ENCODE measurements at regions not wholly inside any gene's neighbourhood (a gene's known extent, or its start where the extent isn't known, plus 50 kb on each side); places are given as distances from the start of the nearest gene placed in this dataset.

DNA sequence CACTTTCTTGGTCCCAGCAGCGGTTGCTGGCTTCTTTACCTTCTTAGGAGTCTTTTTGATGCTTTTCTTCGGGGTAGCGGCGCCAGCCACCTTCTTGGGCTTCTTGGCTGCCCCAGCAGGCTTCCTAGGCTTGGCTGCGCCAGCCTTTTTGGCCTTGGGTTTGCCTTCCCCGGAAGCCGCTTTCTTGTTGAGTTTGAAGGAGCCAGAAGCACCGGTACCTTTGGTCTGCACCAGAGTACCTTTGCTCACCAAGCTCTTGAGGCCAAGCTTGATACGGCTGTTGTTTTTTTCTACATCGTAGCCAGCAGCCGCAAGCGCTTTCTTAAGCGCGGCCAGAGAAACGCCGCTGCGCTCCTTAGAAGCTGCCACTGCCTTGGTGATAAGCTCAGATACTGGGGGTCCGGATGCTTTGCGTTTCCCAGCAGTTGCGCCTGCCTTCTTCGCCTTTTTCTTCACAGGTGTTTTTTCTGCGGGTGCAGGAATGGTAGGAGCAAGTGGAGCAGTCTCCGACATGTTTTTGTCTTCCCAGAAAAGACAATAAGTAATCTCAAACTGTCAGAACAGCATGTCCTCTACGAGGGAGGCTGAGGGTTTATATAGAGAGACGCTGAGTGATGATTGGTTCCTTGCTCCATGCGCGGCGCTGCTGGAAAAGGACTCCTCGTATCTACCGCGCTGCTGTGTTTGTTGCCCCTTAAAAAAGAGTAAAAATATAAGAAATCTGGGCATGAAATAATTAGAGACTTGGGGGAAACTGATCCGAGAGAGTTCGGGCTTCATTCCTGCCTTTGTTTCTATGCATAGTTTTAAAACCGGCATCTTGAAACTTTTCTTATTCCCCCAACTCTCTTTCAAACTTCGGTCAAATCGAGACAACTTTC lies 130.3 kb upstream of the BTN3A2 start:
- TF ChIP-seq, protein P1, sequence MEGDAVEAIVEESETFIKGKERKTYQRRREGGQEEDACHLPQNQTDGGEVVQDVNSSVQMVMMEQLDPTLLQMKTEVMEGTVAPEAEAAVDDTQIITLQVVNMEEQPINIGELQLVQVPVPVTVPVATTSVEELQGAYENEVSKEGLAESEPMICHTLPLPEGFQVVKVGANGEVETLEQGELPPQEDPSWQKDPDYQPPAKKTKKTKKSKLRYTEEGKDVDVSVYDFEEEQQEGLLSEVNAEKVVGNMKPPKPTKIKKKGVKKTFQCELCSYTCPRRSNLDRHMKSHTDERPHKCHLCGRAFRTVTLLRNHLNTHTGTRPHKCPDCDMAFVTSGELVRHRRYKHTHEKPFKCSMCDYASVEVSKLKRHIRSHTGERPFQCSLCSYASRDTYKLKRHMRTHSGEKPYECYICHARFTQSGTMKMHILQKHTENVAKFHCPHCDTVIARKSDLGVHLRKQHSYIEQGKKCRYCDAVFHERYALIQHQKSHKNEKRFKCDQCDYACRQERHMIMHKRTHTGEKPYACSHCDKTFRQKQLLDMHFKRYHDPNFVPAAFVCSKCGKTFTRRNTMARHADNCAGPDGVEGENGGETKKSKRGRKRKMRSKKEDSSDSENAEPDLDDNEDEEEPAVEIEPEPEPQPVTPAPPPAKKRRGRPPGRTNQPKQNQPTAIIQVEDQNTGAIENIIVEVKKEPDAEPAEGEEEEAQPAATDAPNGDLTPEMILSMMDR (IDR thresholded peaks at IDR 0.05) = no peak
- TF ChIP-seq POLR2A (IDR thresholded peaks at IDR 0.05) = peak in 1 of 2 donors; percentile 50
